Activated CD4-positive, alpha-beta T cell treated with anti-CD3 and anti-CD28 coated beads, Interleukin-10, Interleukin-2, amounts not matched to agents 100 ng/mL and 50 ng/mL, durations not matched to agents 16 hours and 8 hours (primary cell): ENCODE measurements at regions not wholly inside any gene's neighbourhood (a gene's known extent, or its start where the extent isn't known, plus 50 kb on each side); places are given as distances from the start of the nearest gene placed in this dataset.

ENCODE experiments used
- DNase-seq: peaks from one replicate; pipeline ENCODE4 v3.0.0-alpha.2; 2020

DNA sequence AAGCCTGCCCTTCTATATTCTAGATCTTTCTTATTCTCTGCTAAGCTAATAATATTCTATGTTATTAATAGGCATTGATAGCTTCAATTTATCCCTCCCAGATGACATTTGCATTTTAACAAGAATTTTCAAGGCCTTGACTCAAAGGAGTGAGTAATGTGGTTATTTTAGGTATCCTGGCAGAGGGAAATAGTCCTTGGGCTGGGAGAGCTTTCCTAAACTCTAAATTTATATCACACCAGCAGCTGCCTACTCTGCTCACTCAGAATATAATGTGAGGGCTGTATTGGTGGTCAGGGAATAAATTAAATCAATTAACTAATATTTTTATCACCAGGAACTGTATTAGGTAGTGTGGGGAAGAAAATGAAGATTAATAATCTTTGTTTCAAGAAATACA, 74.8 kb upstream of the ADAM23 start:
- no peak for DNase-seq

DNA sequence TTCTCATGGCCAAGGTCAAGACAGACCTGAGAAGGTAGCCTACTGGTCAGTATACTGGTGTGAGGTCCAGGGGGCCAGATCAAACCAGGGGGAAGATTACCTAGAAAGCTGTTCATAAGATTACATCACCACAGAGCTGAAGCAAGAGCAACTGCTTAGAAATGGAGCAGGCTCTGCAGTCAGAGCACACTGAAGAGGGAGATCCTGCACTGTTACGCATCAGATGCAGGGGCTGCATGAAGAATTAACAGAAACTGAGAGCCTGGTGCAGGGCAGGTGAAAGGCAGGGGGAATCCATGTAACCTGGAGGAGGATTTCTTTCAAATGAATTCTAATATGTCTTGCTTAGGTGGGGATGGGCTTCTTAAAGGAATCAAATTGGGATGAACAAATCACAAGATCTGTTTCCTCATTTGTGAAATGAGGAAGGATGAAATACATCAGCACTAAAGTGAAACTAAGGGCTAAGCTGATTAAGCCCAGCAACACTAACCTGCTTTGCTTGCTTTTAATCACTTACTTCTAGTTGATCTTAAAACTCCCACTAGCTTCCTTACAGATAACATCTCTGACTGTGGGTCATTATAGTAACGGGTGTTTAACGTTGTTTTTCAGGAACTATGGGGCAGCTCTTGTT, 74.3 kb upstream of the ADAM23 start:
- DNase-seq: no peak

DNA sequence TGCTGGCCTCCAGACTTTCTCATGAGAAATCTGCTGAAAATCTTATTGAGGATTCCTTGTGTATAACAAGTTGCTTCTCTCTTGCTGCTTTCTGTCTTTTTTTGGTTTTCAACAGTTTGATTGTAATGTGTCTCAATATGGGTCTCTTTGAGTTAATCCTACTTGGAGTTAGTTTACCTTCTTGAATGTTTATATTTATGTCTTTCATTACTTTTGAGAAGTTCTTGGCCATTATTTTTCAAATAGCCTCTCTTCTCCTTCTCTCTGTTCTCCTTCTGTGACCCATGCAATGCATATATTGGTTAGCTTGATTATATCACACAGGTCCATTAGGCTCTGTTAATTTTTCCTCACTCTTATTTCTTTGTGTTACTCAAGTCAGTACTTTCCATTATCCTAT, 67.4 kb upstream of the ADAM23 start:
- DNase-seq: no peak

- no peak for DNase-seq
Measured at GRCh38 chr2:206378835-206379234, 64.5 kb upstream of the ADAM23 start.

- no peak for DNase-seq
Measured at GRCh38 chr2:206379266-206379665, 64.1 kb upstream of the ADAM23 start.

- DNase-seq: no peak
Measured at GRCh38 chr2:206379886-206380285, 63.4 kb upstream of the ADAM23 start.

- no peak for DNase-seq
Measured at GRCh38 chr2:206381881-206382280, 61.5 kb upstream of the ADAM23 start.

GRCh38 chr2:206383669-206384068, 59.7 kb upstream of the ADAM23 start:
- DNase-seq: no peak

DNA sequence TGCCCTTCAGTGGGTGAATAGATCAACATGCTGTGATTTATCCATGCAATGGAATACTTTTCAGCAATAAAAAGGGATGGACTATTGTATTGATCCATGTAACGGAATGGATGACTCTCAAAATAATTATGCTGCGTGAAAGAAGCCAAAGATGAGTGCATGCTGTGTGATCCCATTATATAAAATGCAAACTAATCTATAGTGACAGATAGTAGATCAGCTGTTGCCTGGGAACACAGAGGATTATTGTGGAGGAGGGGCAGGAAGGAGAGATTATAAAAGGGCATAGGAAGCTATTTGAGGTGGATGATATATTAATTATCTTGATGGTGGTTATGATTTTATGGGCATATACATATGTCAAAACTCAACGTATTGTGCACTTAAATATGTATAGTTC, 55.5 kb upstream of the ADAM23 start:
- no peak for DNase-seq

DNA sequence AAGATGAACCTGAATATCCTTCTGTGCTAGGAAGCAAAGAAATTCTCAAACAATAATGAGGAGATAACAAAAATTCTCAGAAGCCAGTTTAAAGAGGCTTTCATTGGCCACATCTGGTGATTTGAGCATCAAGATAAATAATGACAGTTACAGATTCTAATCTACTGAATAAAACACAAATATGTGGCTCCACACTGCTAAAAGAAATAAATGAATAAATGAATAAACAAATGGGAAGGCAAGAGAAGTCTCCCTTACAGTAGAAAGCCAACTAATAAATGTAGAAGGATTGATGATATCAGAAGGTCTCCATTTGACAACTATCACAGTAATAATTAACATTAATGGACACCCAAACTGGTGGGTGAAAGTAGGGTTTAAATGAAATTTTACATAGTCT, 54.6 kb upstream of the ADAM23 start:
- no peak for DNase-seq

GRCh38 chr2:206389164-206389563, 54.2 kb upstream of the ADAM23 start:
- DNase-seq: no peak

DNA sequence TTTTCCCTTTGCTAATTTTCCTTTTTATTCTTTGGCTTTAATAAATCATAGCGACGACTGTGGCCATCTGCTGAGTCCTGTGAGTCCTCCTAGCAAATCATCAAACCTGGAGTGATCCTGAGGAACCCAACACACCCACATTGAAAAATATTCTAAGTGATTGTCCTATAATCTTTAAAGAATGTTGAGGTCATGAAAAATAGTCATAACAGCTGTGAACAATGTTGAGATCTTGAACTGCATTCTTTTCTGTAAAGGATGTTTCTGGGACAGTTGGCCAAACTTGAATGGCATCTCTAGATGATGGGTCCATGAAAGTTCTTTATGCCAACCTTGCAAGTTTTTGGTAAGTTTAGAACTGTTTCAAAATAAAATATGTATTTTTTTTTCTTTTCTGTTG, 53.2 kb upstream of the ADAM23 start:
- no peak for DNase-seq

GRCh38 chr2:206392118-206392517, 51.2 kb upstream of the ADAM23 start:
- DNase-seq: peak; percentile 43
